BLaER1 (cell line): ENCODE measurements at regions not wholly inside any gene's neighbourhood (a gene's known extent, or its start where the extent isn't known, plus 50 kb on each side); places are given as distances from the start of the nearest gene placed in this dataset.

Experiments used
- H3K27ac ChIP-seq: shearing (Covaris generic); formaldehyde crosslinking; 2 replicates; pipeline ENCODE4 v1.8.1; 2022
- H3K27me3 ChIP-seq: shearing (Covaris generic); formaldehyde crosslinking; 2 replicates; pipeline ENCODE4 v1.8.1; 2022
- H3K36me3 ChIP-seq: shearing (Covaris generic); formaldehyde crosslinking; 2 replicates; pipeline ENCODE4 v1.8.1; 2022
- H3K4me1 ChIP-seq: shearing (Covaris generic); formaldehyde crosslinking; 2 replicates; pipeline ENCODE4 v1.8.1; 2022
- H3K4me2 ChIP-seq: shearing (Covaris generic); formaldehyde crosslinking; 2 replicates; pipeline ENCODE4 v1.8.1; 2022
- H3K4me3 ChIP-seq: shearing (Covaris generic); formaldehyde crosslinking; 2 replicates; pipeline ENCODE4 v1.8.1; 2022
- H3K9ac ChIP-seq: shearing (Covaris generic); formaldehyde crosslinking; 2 replicates; pipeline ENCODE4 v1.8.1; 2022
- H3K9me3 ChIP-seq: shearing (Covaris generic); formaldehyde crosslinking; 2 replicates; pipeline ENCODE4 v1.8.1; 2022
- H4K20me1 ChIP-seq: shearing (Covaris generic); formaldehyde crosslinking; 2 replicates; pipeline ENCODE4 v1.8.1; 2022
- Cebpa-rat ChIP-seq: shearing (Covaris generic); IDR thresholded peaks from 2 replicates; pipeline ENCODE4 v1.8.1; 2022

DNA sequence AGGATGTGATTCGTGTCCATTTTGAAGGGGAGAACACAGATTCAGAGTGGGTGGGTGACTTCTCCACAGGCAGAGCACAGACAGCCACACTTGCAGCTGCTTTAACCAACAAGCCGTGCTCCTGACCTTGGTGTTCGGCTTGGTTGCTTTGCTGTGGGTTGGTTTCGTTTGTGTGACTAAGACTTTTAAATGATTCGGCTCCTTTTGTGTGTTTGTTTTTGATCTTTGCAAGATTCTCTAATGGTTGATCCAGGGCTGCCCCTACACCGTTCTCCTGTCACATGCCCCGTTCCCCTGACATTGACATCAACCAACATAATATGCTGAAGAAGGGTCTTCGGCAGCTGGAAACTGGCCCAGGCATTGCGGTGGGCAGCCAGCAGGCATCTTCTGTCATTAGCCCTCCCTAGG, 95.9 kb upstream of the MBOAT2 start:
- peak overlapping the region; percentile 67 for H3K27ac ChIP-seq

DNA sequence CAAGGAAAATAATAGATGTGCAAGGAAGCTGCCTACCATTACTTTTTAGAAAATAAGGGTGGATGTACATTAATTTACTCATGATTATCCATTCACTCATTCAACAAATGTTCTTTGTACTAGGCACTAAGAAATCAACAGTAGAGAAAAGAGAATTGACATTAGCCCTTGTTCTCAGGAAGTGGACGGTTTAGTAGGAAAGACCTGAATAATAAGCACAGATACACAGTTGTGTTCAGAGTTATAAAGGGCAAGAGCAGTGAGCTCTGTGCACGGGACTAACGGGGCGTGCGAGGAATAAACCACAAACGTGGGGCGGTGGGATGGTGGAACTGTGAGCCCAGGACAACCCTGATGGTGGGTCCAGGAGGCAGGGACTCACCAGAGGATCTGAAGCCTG, 94.4 kb upstream of the MBOAT2 start:
- peak overlapping the region; percentile 9; the same call in 1 of the 2 replicates for H3K9ac ChIP-seq
- no peak overlapping the region for H3K4me3 ChIP-seq
- peaks cover 57% of the 10 kb centered on the region for H3K4me1 ChIP-seq
- peak overlapping the region; percentile 77 for H3K4me2 ChIP-seq
- no peak for TF ChIP-seq Cebpa-rat
- no peaks in the 10 kb centered on the region for H4K20me1 ChIP-seq
- H3K9me3 ChIP-seq = no peaks in the 10 kb centered on the region
- H3K27ac ChIP-seq = peak overlapping the region; percentile 67
- no peaks in the 10 kb centered on the region for H3K36me3 ChIP-seq
- H3K27me3 ChIP-seq = no peaks in the 10 kb centered on the region

More for the DNA sequence above, 95.9 kb upstream of the MBOAT2 start:
- TF ChIP-seq Cebpa-rat = no peak
- peak overlapping the region; percentile 77 for H3K4me2 ChIP-seq
- no peaks in the 10 kb centered on the region for H3K9me3 ChIP-seq
- H3K4me3 ChIP-seq = no peak overlapping the region
- no peaks in the 10 kb centered on the region for H3K27me3 ChIP-seq
- peak overlapping the region; percentile 30; the same call in 1 of the 2 replicates for H3K9ac ChIP-seq
- H3K36me3 ChIP-seq = no peaks in the 10 kb centered on the region
- peaks cover 68% of the 10 kb centered on the region for H3K4me1 ChIP-seq
- H4K20me1 ChIP-seq = no peaks in the 10 kb centered on the region

DNA sequence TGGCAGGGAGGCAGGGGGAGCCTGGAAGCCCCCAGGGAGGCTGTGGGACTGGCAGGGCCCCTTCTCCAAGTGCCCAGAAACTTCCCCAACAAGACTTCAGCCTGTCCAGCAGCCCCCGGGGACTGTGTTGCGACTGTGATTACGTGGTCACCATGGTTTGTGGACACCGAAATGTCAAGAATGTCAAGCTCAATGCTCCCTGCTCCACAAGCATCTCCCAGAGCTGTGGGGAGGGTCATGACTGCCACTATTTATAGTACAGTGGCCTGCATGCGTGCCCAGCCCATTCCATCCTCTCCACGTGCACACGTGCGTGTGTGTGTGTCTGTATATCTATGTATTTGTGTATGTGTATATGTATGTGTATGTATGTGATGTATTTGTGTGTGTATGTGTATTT, 93.8 kb upstream of the MBOAT2 start:
- Histone ChIP-seq H4K20me1 (no peaks in the 10 kb centered on the region), H3K27me3 (no peaks in the 10 kb centered on the region), H3K4me2 (peak overlapping the region; percentile 77), H3K27ac (peak overlapping the region; percentile 67; the same call in 1 of the 2 replicates), H3K9ac (no peak overlapping the region), H3K4me3 (no peak overlapping the region), H3K36me3 (no peaks in the 10 kb centered on the region), H3K4me1 (peaks cover 52% of the 10 kb centered on the region), H3K9me3 (no peaks in the 10 kb centered on the region)
- no peak for TF ChIP-seq Cebpa-rat

DNA sequence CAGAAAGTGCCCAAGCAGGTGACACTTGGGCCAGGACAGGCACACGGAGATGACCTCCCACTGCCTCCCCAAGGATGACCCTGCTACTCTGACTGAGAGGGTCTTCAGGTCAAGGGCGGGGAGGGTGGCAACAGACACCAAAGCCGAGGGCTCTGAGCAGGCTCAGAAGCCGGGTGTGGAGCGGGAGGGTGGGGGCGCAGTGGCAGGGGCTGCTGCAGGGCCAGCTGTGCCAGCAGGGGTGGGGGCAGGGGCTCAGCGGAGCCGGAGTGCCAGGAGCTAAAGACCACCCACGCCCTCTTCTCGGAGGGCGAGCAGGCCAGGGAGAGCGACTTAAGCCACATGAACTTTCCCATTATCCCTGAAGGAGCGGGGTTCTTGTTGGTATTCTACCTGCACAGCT, 93.3 kb upstream of the MBOAT2 start:
- Histone ChIP-seq H4K20me1 (no peaks in the 10 kb centered on the region), H3K4me2 (peak overlapping the region; percentile 77)

DNA sequence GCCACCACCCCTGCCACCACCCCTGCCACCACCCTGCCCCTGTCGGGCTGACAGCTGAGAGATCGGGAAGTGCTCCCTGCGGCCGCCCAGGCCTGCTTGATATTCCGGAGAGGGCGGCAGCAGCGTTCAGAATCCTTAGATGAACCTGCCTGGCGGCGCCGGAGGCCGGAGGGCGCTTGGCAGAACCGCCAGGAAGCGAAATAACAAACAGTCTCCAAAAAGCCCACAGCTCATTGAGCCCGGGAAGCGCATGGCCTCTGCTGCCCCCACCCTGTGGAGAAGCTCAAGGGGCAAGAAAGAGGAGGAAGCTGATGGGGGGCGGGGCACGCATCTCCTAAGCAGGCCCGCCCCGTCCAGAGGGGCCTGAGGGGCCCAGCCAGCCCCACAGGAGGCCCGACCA, 92.2 kb upstream of the MBOAT2 start:
- Histone ChIP-seq H3K9ac (peak overlapping the region; percentile 63), H3K27ac (peak overlapping the region; percentile 82), H3K4me3 (peak overlapping the region; percentile 34; the same call in 1 of the 2 replicates), H3K27me3 (no peaks in the 10 kb centered on the region), H3K4me2 (peak overlapping the region; percentile 77), H3K36me3 (no peaks in the 10 kb centered on the region), H3K9me3 (no peaks in the 10 kb centered on the region), H4K20me1 (no peaks in the 10 kb centered on the region), H3K4me1 (peaks cover 52% of the 10 kb centered on the region)
- no peak for TF ChIP-seq Cebpa-rat

More for the DNA sequence above, 93.3 kb upstream of the MBOAT2 start:
- H3K4me3 ChIP-seq = no peak overlapping the region
- H3K36me3 ChIP-seq = no peaks in the 10 kb centered on the region
- H3K9ac ChIP-seq = no peak overlapping the region; the same call in 1 of the 2 replicates
- H3K4me1 ChIP-seq = peaks cover 52% of the 10 kb centered on the region
- peak overlapping the region; percentile 82 for H3K27ac ChIP-seq
- no peaks in the 10 kb centered on the region for H3K9me3 ChIP-seq
- TF ChIP-seq Cebpa-rat = no peak
- no peaks in the 10 kb centered on the region for H3K27me3 ChIP-seq

DNA sequence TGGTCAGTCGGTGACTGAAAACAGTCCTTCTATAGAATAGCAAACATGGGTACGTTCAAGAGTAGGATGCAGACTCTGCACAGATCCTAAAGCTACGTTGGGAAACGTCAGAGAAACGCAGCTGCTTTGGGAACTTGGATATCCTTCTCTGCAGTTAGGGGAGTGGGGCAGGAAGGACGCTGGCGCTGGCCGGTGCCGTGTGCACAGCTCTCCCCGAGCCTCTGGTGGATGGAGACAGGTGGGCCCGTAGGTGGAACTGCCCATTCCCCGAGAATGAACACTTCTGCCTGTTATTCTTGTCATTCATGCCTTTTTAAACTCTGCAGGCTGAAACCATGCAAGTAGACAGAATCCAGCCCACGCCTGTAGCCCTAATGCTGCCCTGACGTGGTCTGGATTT, 91.7 kb upstream of the MBOAT2 start:
- Histone ChIP-seq H3K4me2 (peak overlapping the region; percentile 77), H3K4me3 (0 out of 2 replicates have a peak overlapping the region, but pooled peaks have one; percentile 34), H3K27ac (peak overlapping the region; percentile 82), H3K4me1 (peaks cover 52% of the 10 kb centered on the region), H3K27me3 (no peaks in the 10 kb centered on the region), H3K36me3 (no peaks in the 10 kb centered on the region), H4K20me1 (no peaks in the 10 kb centered on the region), H3K9me3 (no peaks in the 10 kb centered on the region), H3K9ac (peak overlapping the region; percentile 63; the same call in 1 of the 2 replicates)
- TF ChIP-seq Cebpa-rat = no peak

DNA sequence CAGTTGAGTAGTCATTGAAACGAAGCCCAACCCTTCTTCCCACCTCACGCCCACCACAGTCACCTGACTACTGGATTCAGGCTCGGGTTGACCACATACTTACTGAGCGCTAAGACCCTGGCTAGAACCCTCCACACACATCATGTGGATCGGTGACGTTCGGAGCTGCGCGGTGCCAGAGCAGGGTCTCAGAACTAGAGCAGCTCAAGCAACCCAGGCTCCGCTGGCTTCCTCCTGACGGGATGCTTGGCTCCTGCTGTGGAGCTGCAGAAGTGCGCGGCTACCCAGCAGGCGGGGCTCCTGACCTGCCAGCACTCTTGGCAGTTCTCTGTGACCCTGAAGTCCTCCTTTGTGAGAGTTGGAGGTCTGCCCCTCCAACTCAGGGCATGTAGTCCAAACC, 90.6 kb upstream of the MBOAT2 start:
- H3K9me3 ChIP-seq = no peaks in the 10 kb centered on the region

DNA sequence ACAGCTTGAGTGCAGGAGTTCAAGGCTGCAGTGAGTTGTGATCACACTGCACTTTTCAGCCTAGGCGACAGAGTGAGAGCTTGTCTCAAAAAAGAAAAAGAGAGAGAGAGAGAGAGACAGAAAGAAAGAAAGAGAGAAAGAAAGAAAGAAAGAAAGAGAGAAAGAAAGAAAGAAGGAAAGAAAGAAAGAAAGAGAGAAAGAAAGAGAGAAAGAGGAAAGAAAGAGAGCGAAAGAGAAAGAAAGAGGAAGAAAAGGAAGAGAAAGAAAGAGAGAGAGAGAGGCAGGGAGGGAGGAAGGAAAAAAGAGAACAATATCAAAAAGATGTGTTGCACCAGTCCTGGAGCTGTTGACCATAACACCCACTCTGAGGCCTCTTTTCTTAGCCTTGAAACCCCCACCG, 89.8 kb upstream of the MBOAT2 start:
- Histone ChIP-seq H4K20me1 (no peaks in the 10 kb centered on the region), H3K36me3 (no peaks in the 10 kb centered on the region), H3K4me2 (no peak overlapping the region), H3K4me1 (peaks cover 34% of the 10 kb centered on the region), H3K27ac (no peak overlapping the region), H3K9ac (no peak overlapping the region), H3K9me3 (no peaks in the 10 kb centered on the region), H3K4me3 (no peak overlapping the region), H3K27me3 (no peaks in the 10 kb centered on the region)
- TF ChIP-seq Cebpa-rat = no peak

More for the DNA sequence above, 90.6 kb upstream of the MBOAT2 start:
- H3K27me3 ChIP-seq = no peaks in the 10 kb centered on the region
- no peaks in the 10 kb centered on the region for H3K36me3 ChIP-seq
- no peak overlapping the region for H3K9ac ChIP-seq
- no peak for TF ChIP-seq Cebpa-rat
- H3K4me3 ChIP-seq = no peak overlapping the region
- H3K4me1 ChIP-seq = peaks cover 42% of the 10 kb centered on the region
- no peaks in the 10 kb centered on the region for H4K20me1 ChIP-seq
- H3K4me2 ChIP-seq = no peak overlapping the region
- H3K27ac ChIP-seq = no peak overlapping the region

DNA sequence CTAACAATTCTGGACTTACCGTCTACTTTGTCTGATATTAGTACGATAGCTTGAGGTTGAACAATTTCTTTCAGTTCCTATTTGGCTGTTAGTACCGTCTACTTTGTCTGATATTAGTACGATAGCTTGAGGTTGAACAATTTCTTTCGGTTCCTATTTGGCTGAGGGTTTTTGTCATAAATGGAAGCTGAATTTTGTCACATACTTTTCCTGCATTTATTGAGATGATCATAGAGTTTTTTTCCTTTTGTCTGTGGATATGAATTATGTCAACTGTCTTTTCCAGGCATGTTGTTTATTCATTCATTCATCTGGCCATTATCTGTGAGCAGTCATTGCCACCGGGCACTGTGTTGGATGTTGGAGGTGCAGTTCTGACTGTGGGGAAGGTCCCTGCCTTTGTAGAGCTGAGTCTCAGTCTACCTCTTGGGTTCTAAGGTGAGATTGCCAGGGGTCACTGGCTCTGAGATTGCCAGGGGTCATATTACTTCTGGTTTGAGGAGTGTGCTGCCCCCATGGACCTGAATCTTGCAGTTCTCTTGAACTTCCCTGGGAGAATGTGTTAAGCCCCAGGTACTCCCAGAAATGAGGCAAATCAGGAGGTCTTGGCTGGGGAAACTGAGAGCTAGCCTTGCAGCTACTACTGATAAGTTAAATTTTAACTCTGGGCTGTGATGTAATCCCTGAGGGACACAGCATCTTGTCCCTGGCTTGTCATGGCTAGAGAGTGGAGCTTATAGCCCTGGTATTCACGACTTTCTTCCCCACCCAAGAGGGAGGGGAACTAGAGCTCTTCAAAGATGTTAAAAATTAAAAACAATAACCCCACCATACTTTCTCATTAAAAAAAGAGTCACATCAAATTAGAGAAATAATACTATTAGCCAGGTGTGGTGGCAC, 89.1 kb upstream of the MBOAT2 start:
- H3K9me3 ChIP-seq = no peaks in the 10 kb centered on the region
- no peaks in the 10 kb centered on the region for H3K36me3 ChIP-seq
- no peaks in the 10 kb centered on the region for H4K20me1 ChIP-seq
- no peak for TF ChIP-seq Cebpa-rat
- H3K4me2 ChIP-seq = no peak overlapping the region
- H3K9ac ChIP-seq = no peak overlapping the region
- H3K4me3 ChIP-seq = no peak overlapping the region
- no peaks in the 10 kb centered on the region for H3K27me3 ChIP-seq
- H3K27ac ChIP-seq = no peak overlapping the region
- peaks cover 27% of the 10 kb centered on the region for H3K4me1 ChIP-seq

DNA sequence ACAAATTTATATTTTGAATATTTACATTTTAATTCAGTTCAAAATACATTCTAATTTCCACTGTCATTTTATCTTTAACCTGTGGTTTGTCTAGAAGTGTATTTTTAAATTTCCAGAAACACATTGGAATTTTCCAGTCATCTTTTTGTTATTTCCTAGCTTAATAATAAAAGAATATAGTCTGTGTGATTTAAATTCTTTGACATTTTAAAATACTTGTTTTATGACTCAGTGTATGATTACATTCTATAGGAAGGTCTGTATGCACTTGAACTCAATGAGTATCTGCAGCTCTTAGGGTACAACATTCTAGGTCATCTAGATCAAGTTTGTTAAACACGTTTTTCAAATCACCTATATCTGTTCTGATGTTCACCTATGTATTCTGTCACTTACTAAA, 88.3 kb upstream of the MBOAT2 start:
- Histone ChIP-seq H3K9ac (no peak overlapping the region), H4K20me1 (no peaks in the 10 kb centered on the region), H3K27me3 (no peaks in the 10 kb centered on the region), H3K36me3 (no peaks in the 10 kb centered on the region), H3K27ac (no peak overlapping the region), H3K4me2 (no peak overlapping the region), H3K4me3 (no peak overlapping the region), H3K4me1 (peaks cover 19% of the 10 kb centered on the region), H3K9me3 (no peaks in the 10 kb centered on the region)
- TF ChIP-seq Cebpa-rat = no peak
